Colonic mucosa (tissue), 4 donors: ENCODE measurements at regions not wholly inside any gene's neighbourhood (a gene's known extent, or its start where the extent isn't known, plus 50 kb on each side); places are given as distances from the start of the nearest gene placed in this dataset.

ENCODE experiments used
- DNase-seq: peaks from one replicate; pipeline ENCODE4 v3.0.0-alpha.2; 2020
- H3K27ac ChIP-seq: fragments of 200-600 bp; one replicate; pipeline ENCODE4 v1.8.0; 2021
- H3K27me3 ChIP-seq: fragments of 200-600 bp; one replicate; pipeline ENCODE4 v1.8.0; 2021
- H3K36me3 ChIP-seq: fragments of 200-600 bp; one replicate; pipeline ENCODE4 v1.8.0; 2021
- H3K4me1 ChIP-seq: fragments of 200-600 bp; one replicate; pipeline ENCODE4 v1.8.0; 2021; ENCODE audit warnings: mild to moderate bottlenecking
- H3K4me3 ChIP-seq: fragments of 200-600 bp; one replicate; pipeline ENCODE4 v1.8.0; 2021
- H3K9ac ChIP-seq, 2 donors: one replicate each; pipeline ENCODE4 v1.7.0; 2013; ENCODE audit warnings: control low read depth in 2 of 2, low read depth in 2 of 2, low read length in 2 of 2
- H3K9me3 ChIP-seq: fragments of 200-600 bp; one replicate; pipeline ENCODE4 v1.8.0; 2021
- intact Hi-C: fragments of 100-400 bp; cut with DNase I; formaldehyde crosslinking; loops from one replicate; pipeline ENCODE4 v1.14.1; 2022
- TF ChIP-seq, protein P1 (sequence below): fragments of 200-600 bp; IDR thresholded peaks from one replicate; pipeline ENCODE4 v1.8.0; 2022; ENCODE audit warnings: antibody characterized with exemption, mild to moderate bottlenecking
- donor health status: healthy.
- donor health status: DM: no; HTN: no; CAD: no.
- donor health status: DM: no; HTN: no; CAD: no.

- no peak overlapping the region for H3K9ac ChIP-seq
- H3K36me3 ChIP-seq, result no peaks in the 10 kb centered on the region
- intact Hi-C loops, result no loop called here
- DNase-seq, result no peak
- no peaks in the 10 kb centered on the region for H3K4me1 ChIP-seq
- H3K27me3 ChIP-seq, result no peaks in the 10 kb centered on the region
- H3K27ac ChIP-seq, result no peak overlapping the region
- H3K9me3 ChIP-seq, result no peaks in the 10 kb centered on the region
- TF ChIP-seq, protein P1, sequence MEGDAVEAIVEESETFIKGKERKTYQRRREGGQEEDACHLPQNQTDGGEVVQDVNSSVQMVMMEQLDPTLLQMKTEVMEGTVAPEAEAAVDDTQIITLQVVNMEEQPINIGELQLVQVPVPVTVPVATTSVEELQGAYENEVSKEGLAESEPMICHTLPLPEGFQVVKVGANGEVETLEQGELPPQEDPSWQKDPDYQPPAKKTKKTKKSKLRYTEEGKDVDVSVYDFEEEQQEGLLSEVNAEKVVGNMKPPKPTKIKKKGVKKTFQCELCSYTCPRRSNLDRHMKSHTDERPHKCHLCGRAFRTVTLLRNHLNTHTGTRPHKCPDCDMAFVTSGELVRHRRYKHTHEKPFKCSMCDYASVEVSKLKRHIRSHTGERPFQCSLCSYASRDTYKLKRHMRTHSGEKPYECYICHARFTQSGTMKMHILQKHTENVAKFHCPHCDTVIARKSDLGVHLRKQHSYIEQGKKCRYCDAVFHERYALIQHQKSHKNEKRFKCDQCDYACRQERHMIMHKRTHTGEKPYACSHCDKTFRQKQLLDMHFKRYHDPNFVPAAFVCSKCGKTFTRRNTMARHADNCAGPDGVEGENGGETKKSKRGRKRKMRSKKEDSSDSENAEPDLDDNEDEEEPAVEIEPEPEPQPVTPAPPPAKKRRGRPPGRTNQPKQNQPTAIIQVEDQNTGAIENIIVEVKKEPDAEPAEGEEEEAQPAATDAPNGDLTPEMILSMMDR, result no peak
- H3K4me3 ChIP-seq, result no peak overlapping the region
Measured at GRCh38 chr1:55326496-55327243, 111.5 kb upstream of the USP24 start.

DNA sequence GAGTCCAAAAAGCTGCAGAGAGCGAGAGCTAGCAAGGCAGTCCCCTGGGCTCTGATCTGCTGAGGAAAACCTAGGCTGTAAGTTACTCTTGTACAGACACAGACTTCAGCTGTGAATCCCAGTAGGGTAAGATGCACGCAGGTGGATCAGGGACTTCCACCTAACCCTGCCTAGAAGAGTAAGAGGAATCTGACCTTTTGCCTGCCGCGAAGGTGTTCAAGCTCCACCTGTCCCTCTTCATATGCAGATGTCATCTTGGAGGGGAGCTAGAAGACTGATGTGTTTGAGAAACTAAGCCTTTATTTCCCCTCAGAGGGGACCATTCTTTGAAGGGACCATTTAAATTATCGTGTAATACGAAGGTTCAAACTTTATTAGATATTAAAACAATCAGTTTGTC is 108.6 kb upstream of the USP24 start:
- no peaks in the 10 kb centered on the region for H3K36me3 ChIP-seq
- H3K9ac ChIP-seq, result no peak overlapping the region
- H3K4me1 ChIP-seq, result no peaks in the 10 kb centered on the region
- no peak for DNase-seq
- no peak overlapping the region for H3K27ac ChIP-seq
- H3K27me3 ChIP-seq, result no peaks in the 10 kb centered on the region
- H3K4me3 ChIP-seq, result no peak overlapping the region
- no peaks in the 10 kb centered on the region for H3K9me3 ChIP-seq
- TF ChIP-seq, protein P1, result no peak
- intact Hi-C loops, result no loop called here

DNA sequence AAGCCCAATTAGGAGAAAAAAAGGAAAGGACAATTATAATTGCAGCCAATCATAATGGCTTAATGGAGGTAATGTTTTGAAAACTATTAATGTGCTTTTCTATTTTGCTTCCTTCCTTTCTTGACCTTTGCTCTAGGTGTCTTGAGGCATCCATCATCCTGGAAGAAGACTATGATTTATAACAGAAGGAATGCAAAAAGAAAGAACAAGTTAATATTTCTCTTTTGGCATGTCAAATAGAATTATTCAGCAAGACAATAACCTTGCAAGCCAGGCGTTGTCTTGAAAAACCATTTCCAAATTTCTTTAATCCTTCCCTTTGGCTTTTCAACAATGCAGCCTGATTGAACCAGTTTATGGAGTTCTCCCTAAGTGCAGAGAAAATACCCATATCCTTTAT is 107.7 kb upstream of the USP24 start:
- intact Hi-C loops, result no loop called here
- DNase-seq, result no peak
- no peaks in the 10 kb centered on the region for H3K9me3 ChIP-seq

GRCh38 chr1:55321942-55322341 is 106.8 kb upstream of the USP24 start:
- TF ChIP-seq, protein P1, result no peak
- intact Hi-C loops, result no loop called here
- Histone ChIP-seq H3K4me3 (no peak overlapping the region), H3K36me3 (no peaks in the 10 kb centered on the region), H3K4me1 (no peaks in the 10 kb centered on the region), H3K9me3 (no peaks in the 10 kb centered on the region), H3K27ac (no peak overlapping the region), H3K9ac (no peak overlapping the region), H3K27me3 (no peaks in the 10 kb centered on the region)
- DNase-seq, result no peak

More for the DNA sequence above, 107.7 kb upstream of the USP24 start:
- Histone ChIP-seq H3K36me3 (no peaks in the 10 kb centered on the region), H3K4me3 (no peak overlapping the region), H3K27me3 (no peaks in the 10 kb centered on the region), H3K9ac (no peak overlapping the region), H3K4me1 (no peaks in the 10 kb centered on the region), H3K27ac (no peak overlapping the region)
- TF ChIP-seq, protein P1, result no peak

DNA sequence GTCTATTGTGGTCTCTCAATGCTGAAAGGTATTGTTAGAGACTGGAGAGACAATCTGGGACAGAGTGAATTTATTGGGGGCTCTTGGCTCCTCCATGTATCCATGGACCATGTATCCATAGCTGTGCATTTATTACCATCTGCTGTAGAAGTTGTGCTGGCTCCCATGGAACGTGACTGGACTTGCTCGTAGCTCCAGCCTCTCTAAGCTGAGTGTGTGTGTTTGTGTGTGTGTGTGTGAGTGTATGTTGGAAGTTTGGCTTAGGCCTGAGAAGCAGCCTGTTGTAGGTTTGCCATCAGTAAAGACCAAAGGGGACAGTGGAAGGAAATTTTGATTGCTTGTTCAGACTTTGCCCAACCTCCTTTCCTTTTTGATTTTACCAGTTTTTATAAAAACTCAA is 105.7 kb upstream of the USP24 start:
- TF ChIP-seq, protein P1, result no peak
- no peak for DNase-seq
- Histone ChIP-seq H3K9ac (no peak overlapping the region), H3K27me3 (no peaks in the 10 kb centered on the region), H3K27ac (no peak overlapping the region), H3K4me1 (no peaks in the 10 kb centered on the region), H3K9me3 (no peaks in the 10 kb centered on the region), H3K36me3 (no peaks in the 10 kb centered on the region), H3K4me3 (no peak overlapping the region)
- intact Hi-C loops, result no loop called here
